Right lobe of liver (tissue), 4 donors: ENCODE measurements at regions not wholly inside any gene's neighbourhood (a gene's known extent, or its start where the extent isn't known, plus 50 kb on each side); places are given as distances from the start of the nearest gene placed in this dataset.

Source experiments
- CTCF ChIP-seq, 4 donors: fragments of 200-600 bp in 3 of 4; fragments of 450-650 bp in 1 of 4; IDR thresholded peaks; one replicate each; pipeline versions ENCODE4 v1.5.1 to v1.8.0; 2016 to 2022; ENCODE audit warnings: antibody characterized with exemption in 4 of 4, mild to moderate bottlenecking in 2 of 4
- POLR2A ChIP-seq: fragments of 450-650 bp; IDR thresholded peaks from one replicate; pipeline ENCODE4 v1.6.1; 2017; ENCODE audit warnings: antibody characterized with exemption, mild to moderate bottlenecking
- donor health status: DM: no; HTN: no; CAD: no.
- donor health status: DM: no; HTN: no; CAD: no.
- donor health status: DM: no; HTN: yes; CAD: no.

DNA sequence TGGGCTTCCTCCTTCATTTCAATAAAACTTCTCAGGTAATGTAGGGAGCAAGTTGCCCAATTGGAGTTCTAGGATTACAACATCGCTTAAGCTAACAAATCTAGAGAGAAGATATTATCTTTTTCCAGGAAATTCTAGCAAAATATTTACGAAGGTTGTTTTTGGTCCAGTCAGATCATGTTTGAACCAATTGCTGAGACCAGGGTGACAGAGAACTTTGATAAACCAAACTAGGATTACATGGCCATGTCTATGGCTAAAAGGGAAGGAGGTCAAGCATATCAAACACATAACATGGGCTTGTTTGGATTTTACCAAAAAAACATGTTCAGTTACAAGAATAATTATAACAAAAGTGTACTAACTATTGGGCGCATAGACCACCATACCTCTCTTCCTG, 442.4 kb upstream of the SGCG start:
- no peak for TF ChIP-seq POLR2A
- no peak for TF ChIP-seq CTCF (IDR thresholded peaks at IDR 0.05)
